COR-L47 (cell line): ENCODE measurements at regions not wholly inside any gene's neighbourhood (a gene's known extent, or its start where the extent isn't known, plus 50 kb on each side); places are given as distances from the start of the nearest gene placed in this dataset.
"Not testable (repeated sequence)": the region's sequence is repeated elsewhere in the genome, so short reads cannot be mapped to it uniquely, and the experiment has no call there.

Source experiments
- DNase-seq: peaks from one replicate; lab custom pipeline; 2025; lab: John Stamatoyannopoulos, UW

DNA sequence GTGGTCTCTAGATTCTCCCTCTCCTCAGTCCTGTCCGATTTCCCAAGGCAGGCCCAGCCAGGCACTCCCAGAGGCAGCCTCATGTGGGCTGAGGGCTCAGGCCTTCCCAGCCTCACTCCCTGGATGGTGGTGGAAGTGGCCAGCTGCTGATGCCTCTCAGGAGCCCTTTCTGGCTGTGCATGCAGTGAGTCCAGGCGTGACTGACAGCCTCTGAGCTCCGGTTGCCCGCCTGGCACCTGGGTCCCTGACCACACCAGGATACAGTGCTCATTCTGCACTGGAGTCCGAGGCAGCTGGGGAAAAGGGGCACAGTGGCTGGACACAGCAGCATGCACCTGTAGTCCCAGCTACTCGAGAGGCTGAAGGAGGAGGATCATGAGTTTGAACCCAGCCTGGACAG, 132.6 kb downstream of the CUL2 start:
- no peak for DNase-seq

DNA sequence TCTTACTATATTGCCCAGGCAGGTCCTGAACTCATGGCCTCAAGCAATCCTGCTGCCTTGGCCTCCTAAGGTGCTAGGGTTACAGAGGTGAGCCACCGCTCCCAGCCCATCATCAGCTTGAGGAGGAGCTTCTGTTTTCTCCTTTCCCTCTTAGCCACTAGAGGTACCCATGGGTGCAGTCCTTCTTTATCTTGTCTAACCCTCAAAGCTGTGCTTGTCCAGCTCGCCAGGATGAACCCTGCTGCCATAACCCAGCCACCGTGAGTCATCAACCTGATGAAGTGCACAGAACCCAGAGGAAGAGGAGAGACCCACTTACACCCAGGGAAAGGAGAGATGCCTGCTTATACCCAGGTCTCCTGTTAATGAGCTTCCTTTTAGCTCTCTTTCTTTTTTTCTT, 133.4 kb downstream of the CUL2 start:
- DNase-seq = no peak

DNA sequence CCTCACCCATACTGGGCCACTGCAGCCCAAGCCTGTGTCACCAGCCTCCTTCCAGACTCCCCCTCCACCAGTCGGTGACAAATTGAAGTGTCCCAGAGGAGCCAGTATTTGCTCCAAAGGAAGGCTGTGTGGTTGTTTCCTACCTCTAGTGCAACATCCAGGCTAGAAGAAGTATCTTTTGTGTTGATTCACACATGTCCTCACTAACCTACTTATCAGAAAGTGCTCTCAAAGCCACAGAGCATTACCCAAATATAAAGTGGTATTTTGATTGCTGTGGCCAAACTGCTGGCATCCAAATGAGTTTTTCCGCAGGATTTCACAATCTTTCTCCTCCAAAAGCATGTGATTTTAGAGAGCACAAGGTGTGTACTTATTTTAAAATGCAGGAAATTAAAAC, 134.8 kb downstream of the CUL2 start:
- no peak for DNase-seq

DNA sequence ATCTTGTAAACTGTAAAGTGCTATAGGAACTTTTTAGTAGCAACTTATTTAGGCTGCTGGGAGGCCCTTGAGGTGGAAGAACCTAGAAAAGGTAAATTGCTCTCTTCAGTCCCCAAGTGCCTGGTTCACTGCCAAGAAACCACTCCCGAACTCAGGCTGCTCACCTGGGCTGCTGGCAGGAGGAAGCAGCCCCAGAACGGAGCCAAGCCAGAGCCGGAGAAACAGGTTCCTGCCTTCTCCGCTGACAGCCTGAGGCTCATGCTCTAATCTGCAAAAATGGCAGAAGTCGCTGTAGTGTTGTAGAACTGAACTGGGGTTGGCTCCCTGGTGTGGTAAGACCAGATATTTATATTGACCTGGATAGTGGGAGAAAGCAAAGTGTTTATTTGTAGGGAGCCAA, 136.0 kb downstream of the CUL2 start:
- peak; percentile 13 for DNase-seq

DNA sequence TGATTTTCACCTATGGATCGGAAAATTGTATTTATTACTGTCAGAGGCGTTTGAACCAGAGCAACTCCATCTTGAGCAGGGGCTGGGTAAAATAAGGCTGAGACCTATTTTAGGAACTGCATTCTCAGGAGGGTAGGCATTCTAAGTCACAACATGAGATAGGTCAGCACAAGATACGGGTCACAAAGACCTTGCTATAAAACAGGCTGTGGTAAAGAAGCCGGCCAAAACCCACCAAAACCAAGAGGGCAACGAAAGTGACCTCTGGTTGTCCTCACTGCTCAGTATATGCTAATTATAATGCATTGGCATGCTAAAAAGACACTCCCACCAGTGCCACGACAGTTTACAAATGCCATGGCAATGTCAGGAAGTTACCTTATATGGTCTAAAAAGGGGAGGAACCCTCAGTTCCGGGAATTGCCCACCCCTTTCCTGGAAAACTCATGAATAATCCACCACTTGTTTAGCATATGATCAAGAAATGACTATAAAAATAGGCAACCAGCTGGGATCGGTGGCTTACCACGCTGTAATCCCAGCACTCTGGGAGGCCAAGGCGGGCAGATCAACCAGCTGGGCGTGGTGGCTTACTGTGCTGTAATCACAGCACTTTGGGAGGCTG, 136.3 kb upstream of the PARD3 start:
- DNase-seq = not testable (repeated sequence)

DNA sequence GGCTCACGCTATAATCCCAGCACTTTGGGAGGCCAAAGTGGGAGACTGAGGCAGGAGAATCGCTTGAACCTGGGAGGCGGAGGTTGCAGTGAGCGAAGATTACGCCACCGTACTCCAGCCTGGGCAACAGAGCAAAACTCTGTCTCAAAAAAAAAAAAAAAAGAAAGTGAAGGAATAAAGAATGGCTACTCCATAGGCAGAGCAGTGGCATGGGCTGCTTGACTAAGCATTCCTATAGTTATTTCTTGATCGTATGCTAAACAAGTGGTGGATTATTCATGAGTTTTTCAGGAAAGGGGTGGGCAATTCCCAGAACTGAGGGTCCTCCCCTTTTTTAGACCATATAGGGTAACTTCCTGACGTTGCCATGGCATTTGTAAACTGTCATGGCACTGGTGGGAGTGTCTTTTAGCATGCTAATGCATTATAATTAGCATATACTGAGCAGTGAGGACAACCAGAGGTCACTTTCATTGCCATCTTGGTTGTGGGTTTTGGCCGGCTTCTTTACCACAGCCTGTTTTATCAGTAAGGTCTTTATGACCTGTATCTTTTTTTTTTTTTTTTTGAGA, 130.9 kb upstream of the PARD3 start:
- not testable (repeated sequence) for DNase-seq

DNA sequence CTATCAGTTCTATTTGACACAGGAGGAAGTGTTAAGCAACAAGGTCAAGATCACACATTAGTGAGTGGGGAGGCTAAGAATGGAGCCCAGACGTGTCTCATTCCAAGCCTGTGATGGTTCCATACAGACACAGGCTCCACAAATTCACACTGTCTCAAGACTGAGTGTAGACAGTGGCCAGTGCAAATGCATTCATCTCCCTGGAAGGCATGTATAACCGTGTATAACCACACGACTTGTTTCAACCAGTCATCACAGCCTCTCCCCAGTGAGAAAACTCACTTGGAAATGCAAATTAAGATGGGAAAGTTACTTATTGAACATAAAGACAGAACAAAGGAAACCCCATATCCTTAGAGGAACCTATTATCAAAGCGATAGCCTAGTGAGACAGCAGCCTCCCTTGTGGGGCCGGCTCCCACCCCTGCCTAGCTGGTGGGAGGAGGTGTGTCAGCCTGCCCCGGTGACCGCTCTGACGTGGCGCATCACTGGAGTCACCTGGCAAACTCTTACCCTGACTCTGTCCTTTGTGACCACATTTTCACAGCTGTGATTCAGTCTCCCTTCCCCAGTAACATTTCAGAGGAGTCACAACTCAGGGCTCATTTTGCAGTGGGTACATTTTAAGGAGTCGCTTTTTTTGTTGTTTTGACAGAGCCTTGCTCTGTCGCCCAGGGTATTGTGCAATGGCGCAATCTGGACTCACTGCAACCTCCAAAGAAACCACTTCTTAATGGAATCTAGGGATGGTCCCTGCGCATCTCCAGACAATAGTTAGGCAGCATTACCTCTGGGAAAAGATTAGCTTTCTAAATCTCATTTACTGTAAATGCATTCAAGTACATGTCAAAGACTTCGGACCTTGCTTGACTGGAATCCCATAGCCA, 126.6 kb upstream of the PARD3 start:
- DNase-seq = no peak

DNA sequence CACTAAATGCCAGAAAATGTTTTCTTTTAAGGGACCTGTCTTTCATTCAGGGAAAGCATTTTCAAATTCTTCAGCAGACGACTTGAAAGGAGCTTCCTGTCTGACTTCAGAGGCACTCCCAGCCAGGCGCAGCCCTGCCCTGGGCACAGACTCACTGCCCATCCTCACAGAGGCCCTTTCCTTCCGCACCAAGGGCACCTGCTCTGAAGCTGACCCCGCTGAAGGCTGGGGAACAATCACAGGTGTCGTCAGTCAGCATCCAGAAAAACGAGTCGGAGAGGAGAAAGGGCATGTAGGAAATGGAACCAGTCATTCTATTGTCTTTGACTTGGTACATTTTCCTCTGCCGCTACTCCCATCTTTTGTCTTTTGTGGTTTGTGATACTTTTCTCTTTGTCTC, 125.3 kb upstream of the PARD3 start:
- no peak for DNase-seq

DNA sequence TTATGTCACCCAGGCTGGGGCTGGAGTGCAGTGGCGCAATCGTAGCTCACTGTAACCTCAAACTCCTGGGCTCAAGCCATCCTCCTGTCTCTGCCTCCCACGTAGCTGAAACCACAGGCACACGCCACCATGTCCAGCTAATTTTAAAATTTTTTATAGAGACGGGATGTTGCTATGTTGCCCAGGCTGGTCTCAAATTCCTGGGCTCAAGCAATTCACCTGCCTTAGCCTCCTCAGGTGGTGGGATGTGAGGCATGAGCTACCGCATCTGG, 123.2 kb upstream of the PARD3 start:
- no peak for DNase-seq

DNA sequence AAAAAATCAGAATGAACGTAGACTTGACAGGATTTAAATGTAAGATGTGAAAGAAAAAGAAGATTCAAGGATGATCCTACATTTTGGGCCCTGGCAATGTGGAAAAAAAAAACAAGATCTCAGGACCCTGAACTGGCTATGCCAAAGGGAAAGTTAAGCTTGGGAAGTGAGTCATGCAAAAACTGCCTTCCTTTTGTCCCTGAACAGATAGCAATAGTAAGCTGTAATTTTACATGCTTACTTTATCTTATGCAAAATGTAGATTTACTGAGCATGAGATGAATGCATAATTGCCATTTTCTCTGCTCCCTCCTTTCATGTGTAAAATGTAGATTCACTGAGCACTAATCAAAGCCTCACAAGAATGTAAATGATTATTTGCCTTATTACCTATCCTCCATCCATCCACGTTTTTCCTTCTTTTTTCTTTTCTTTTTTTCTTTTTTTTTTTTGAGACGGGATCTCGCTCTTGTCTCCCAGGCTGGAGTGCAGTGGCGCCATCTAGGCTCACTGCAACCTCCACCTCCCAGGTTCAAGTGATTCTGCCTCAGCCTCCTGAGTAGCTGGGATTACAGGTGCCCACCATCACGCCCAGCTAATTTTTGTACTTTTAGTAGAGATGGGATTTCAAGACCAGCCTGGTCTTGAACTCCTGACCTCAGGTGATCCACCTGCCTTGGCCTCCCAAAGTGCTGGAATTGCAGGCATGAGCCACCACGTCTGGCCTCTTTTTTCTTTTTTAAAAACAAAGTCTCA, 122.7 kb upstream of the PARD3 start:
- DNase-seq = not testable (repeated sequence)

DNA sequence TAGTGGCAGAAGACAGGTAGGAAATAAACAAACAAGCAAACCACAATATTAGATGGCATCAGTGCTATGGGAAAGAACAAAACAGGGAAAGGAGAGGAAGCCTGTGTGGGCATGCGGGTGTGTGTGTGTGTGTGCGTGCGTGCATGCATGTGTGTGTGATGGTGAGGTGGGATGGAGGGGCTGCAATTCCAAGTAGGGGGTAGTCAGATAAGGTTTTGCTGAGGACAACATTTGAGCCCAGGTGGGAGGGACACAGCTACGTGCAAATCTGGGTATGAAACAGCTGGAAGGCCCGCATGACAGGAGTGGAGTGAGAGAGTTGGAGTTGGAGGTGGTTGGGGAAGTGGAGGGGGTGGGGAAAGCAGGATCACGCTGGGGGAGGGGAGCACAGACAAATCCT, 121.0 kb upstream of the PARD3 start:
- DNase-seq = no peak

DNA sequence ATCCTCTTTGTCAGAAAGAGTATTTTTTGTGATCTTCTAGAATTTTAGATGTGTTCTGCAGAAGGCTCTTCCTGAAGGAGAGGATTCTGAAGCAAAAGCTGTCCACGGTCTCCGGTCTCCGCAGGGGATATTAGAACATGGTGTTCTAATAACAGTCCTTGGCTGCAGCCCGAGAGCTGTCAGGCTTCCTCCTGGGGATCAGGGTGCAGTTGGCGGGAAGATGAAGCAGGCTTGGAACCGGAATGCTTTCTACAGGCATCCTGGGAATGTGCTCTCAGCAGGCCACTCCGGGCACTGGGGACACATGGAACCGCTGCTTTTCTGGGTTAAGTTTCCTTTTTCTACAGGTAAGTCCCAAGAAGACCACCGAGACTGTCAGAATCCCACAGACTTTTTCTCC, 118.6 kb upstream of the PARD3 start:
- DNase-seq = no peak

DNA sequence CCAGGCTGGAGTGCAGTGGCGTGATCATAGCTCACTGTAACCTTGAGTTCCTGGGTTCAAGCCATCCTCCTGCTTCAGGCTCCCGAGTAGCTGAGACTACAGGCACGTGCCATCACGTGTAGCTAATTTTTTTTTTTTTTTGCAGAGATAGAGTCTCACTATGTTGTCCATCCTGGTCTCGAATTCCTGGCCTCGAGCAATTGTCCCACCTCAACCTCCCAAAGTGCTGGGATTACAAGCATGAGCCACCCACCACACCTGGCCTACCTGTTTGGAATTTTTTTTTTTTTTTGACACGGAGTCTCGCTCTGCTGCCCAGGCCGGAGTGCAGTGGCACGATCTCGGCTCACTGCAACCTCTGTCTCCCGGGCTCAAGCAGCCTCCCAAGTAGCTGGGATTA, 117.1 kb upstream of the PARD3 start:
- DNase-seq = no peak

DNA sequence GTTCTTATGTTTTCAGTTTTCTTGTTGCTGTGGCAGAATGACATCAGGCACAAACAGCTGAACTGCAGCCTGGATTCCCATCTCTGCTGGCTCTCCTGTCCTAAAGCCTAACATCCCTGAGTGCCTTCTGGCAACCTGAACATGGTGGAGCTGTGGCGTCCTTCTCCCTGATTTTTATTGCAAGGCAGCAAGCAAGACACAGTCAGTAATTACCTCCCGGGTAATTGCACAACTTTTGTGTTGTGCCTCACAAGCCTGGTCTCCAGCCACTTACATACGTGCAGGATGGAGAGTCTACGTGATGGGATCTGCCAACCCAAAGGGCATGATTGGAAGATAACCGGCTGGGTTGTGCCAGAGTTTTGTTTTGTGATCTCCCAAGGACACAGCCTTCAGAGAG, 116.1 kb upstream of the PARD3 start:
- DNase-seq = no peak

DNA sequence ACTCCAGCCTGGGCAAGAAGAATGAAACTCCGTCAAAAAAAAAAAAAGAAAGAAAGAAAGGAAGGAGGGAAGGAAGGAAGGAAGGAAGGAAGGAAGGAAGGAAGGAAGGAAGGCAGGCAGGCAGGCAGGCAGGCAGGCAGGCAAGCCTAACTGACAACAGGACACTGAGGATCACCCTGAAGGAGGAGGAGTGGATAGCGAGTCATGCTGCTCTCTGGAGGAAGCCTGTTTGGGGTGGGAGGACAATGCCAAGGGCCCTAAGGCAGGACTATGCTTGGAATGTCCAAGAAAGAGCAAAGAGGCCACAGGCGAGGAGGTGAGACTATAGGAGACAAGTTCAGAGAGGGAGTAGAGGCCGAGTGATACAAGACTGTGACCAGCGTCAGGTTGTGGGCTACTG, 107.0 kb upstream of the PARD3 start:
- no peak for DNase-seq

DNA sequence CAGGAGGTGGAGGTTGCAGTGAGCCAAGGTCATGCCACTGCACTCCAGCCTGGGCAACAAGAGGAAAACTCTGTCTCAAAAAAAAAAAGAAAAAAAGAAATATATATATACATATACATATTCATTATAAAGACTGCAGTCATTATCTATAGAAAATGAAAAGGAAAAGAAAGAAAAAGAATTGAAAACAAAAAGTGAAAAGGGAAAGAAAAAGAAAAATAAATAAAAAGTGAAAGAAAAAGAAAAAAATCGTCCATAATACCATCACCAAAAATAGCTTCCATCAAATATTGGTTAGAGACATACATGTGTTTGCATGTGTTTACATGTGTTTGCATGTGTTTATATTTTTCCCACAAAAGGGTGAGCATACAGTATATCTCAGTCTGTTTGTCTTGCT, 105.5 kb upstream of the PARD3 start:
- DNase-seq = no peak

DNA sequence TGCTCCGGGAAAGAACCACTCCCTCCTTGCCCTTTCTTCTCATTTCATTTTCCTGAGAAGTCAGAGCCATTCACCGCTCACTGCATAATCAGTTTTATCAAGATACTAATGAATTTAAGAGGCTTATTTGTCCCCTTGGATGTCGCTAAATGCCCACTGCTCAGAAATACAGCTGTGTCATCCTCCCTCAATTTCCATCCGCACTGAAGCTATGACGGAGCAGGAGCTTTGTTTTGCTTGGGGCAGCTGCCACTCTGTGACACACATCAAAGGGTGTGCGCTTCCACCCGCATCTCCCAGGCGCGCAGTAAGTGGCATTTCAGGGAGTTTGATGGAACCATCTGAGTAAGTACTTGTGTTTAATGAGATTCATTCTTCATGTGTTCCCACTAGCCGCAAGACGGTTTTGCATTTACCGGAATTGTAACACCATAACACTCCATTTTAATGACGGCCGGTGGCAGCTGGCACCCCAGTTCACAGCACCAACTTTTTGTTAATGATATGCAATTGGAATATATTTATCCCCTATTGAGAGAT, 103.8 kb upstream of the PARD3 start:
- DNase-seq = no peak

DNA sequence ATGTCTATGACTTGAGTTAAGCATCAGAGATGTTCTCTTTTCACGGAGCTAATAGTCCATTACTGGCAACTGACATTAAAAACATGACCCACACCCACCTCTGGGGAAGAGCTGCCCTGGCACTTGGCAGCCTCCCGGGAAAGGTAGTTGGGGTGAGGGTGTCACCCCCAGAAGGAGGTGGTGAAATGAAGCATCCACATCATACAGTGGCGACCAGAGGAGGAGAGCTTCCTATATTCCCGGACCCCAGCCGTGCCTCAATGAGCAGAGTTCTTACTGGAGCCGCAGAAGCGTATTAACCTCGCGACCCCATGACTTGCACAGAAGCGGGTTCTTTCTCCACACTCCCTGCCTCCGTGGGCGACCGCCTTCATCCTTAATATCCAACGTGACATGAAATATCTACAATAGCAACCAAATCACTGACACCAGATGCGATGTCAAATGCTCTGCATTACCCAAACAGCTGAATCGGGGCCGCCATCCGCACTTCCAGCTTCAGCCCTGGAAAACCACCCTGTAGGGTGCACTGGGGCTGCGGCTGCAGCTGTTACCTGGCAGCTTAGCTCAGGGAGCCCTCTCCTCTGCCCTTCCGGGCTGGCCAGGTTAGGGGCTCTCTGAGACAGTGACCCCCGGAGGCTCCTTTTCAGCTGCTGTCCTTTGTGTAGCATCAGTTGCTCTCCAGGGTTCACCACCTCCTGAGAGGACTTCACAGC, 103.1 kb upstream of the PARD3 start:
- DNase-seq = no peak

DNA sequence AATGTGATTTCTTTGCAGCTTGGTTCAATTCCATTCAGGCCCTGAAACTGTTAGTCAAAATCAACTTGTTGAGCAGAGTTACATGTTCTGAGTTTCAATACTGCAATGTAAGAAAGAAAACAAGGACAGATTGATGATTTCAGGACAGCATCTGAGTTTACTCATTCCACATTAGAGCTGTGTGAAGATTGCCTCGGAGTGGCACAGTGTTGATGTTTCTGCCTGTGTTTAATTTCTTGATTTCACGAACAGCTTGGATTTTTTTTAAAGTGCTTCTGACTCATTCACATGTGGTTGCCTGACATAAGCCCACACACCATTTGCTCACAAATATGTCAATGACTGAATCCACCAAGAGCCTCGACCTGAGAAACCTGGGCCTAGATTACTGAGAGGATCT, 101.2 kb upstream of the PARD3 start:
- DNase-seq = no peak

DNA sequence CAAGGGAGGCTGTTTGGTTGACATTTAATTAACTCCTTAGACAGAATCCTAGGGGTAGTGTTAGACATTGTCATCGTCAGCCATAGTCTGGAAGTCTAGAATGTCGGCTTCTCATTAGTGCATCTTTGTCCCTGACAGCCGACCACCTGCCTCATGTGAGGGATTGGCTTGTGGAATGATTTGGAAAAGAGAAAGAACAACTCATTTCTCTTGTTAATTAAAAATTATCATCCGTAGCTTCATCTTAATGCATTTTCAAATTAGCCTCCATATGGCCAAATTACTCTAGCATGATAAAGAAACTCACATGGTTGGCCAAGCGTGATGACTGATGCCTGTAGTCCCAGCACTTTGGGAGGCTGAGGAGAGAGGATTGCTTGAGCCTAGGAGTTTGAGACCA, 97.7 kb upstream of the PARD3 start:
- DNase-seq = no peak

DNA sequence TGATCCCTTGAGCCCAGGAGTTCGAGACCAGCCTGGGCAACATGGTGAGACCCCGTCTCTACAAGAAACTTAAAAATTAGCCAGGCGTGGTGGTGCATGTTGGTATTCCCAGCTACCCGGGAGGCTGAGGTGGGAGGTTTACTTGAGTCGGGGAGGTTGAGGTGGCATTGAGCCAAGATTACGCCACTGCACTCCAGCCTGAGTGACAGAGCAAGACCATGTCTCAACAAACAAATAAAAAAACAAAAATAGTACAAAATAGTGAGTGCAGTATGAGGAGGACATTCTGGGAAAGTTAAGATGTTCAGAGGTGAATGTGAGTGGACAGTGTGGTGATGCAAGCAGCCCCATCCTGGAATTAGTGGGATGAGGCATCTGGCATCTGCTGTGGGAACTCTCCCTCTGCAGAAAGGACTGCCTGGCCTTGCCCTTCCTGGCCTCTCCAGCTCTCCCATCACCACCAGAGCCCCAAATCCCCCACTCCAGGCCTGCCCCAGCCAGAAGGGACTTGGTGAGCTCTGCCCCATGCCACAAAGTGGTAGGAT, 96.6 kb upstream of the PARD3 start:
- DNase-seq = no peak

DNA sequence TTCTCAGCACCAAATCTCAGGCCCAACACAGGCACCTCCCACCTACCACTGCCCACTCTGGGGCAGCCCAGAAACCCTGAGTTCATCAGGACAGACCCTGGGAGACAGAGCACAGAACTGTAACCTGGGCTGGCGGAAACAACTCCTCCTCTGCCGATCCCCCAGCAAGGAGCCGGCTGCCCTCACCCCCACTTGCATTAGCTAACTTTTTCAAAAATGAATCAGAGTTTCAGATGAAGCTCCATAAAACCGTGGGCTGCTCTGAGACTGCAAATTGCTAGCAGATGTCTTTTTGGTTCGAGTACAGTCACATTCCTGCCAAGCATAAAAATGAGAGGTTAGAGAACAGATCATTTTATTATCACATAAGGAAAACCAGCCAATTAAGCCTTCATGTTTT, 93.4 kb upstream of the PARD3 start:
- DNase-seq = no peak
